NCI-H82 (cell line): ENCODE measurements at regions not wholly inside any gene's neighbourhood (a gene's known extent, or its start where the extent isn't known, plus 50 kb on each side); places are given as distances from the start of the nearest gene placed in this dataset.
A peak's percentile ranks its signal among the peaks of the same experiment; 100 is the strongest.

Experiments
- DNase-seq: peaks from one replicate; lab custom pipeline; 2025; lab: John Stamatoyannopoulos, UW

DNA sequence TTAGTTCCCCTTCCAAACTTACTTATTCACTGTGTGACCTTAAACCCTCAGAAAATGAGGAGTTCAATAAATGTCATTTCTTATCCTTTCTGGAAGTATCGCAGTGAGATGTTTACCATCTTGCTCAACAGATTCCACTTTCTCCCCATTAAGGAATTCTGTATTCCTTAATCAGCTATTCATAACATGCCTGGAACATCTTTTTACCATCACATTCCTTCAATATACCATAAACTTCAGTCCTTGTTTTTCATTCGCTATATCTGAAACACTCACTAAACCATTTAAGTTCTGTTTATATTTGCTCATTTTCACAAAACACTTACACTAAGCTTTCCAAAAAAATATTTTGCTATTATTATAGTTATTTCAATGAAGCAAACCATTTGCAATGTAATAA, 1158.6 kb downstream of the CDH12 start:
- DNase-seq: no peak

DNA sequence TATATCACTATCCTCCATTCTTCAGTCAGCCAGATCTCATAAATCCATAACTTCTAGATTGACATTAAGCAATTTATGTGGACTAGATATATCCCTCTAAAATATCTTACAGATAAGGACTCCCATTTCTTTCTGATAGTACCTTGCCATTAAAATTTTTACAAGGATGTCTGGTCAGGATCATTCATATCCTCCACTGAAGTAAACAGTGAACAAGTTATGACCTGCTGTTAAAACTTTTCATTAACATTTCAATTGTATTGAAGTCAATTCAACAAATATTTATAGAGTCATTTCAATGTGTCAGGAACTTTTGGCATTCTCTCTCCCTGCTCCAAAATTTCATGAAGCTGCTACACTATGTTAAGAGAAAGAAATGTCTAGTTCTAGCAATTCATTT, 1159.6 kb downstream of the CDH12 start:
- no peak for DNase-seq

DNA sequence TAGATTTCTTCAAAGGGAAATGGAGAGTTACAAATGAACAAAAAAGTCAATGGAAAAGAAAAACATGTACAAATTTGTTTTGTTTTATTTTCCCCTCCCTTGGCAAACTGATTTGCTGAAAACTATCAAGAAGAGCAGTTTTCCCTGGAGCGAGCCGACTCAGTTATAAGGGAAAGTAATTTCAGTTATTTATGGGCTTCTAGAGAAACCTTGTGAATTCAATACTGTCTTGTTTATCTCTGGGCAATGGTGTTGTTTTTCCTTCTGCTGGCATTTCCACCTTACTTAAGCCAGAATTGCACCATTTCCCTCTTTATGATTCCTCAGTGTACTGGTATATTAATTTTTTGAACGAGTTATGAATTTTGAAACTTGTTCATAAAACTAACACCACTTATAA, 1163.6 kb downstream of the CDH12 start:
- no peak for DNase-seq

DNA sequence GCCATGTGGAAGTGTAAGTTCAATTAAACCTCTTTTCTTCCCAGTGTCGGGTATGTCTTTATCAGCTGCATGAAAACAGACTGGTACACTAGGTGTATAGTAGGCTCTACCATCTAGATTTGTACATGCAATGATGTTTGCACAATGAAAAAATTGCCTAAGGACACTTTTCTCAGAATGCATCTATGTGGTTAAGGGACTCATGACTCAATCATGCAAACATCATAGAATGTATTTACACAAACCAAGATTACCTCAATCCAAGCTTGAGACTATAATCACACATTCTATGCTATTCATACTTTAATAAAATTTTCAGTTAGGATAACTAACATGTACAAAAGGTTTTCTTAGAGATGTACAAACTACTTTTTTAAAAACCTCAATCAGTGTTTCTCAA, 1164.5 kb downstream of the CDH12 start:
- no peak for DNase-seq

DNA sequence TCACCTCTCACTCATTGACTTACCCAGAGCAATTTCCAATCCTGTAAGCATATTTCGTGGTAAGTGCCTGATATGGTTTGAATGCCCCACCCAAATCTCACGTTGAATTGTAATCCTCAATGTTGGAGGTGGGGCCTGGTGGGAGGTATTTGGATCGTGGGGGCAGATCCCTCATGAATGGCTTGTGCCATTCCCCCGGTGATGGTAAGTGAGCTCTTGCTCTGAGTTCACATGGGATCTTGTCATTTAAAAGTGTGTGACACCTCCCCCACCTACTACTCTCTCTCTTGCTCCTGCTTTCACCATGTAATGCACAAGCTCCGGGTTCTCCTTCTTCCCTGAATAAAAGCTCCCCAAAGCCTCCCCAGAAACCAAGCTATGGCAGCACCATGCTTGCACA, 1165.5 kb downstream of the CDH12 start:
- DNase-seq: no peak

DNA sequence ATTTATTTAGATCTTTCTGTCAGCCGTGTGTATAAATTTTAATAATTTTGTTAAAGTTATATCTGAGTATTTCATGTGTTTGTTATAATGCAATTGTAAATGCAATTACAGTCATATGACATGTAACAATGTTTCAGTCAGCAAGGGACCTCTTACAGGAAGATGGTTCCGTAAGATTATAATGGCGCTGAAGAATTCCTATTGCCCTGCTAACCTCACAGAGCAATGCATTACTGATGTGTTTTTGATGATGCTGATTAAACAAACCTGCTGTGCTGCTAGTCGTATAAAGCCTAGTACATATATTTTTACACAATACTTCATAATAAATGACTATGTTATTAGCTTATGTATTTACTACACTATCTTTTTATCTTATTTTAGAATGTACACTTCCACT, 1166.4 kb downstream of the CDH12 start:
- no peak for DNase-seq

DNA sequence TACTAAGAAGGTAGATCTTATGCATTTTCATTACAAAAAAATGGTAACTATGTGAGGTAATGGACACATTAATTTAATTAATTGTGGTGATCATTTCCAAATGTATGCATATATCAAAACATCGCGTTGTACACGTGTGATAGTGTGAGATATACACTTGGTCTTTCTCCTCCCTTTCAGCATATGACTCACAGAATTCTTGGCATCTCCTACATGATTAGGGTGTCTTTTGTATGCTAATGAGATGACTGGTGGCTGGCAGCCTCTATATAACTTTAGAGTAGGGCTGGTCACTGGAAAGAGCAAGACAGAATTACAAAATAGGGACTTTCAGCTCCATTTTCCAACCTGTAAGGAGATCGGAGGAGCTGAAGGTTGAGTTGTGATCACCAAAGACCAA, 1167.6 kb downstream of the CDH12 start:
- no peak for DNase-seq

DNA sequence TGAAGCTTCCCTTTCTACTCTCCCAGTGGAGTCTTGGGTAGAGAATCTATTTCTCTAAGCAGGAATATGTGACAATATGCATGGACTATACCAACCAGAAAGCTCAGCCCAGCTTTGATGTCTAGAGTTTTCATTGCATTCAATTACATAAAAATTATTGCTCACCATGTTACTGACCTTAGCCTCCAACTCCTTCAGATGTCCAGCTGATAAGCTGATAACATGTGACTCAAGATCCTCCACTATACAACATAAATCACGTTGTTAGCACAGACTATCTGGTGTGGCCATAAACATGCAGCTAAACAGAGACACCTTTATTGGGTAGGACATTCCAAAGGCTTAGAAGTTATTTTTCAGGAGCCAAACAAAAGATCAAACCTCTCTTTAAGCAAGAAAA, 1168.2 kb downstream of the CDH12 start:
- DNase-seq: no peak

DNA sequence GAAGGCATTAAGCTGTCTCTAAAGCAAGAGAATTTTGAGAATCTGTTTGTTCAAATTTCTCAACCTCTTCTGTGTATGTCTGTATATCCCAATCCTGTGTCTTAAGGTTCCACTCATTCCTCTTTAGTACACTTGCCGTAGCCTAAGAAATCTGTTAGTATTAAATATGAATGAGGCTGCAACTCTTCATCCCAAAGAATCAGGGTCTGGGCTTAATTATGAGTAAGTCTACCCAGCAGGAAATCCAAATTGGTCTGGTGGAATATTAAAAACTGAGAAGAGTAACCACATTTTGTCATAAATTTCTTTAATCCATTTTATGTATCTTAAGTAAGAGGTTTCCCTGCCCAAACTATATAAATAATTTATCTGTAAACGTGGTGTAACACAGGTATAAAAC, 1171.2 kb downstream of the CDH12 start:
- DNase-seq: no peak

DNA sequence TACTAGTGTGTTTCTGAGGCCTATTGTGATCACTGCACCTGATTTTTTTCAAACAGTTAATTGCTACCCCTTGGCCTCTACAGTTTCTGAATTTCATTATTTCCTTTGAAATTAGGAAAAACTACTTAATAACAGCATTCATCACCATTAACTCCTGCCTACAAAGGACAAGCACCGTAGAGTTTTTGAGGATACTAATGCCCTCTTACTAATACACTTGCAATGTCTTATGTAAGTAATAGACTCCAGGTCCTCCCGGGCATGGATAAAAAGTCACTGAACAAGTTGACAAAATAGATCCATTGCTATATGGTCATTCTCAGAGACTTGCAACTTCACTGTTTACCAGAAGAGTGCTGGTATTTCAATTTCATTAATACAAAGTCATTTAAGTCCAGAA, 1172.5 kb downstream of the CDH12 start:
- DNase-seq: no peak

DNA sequence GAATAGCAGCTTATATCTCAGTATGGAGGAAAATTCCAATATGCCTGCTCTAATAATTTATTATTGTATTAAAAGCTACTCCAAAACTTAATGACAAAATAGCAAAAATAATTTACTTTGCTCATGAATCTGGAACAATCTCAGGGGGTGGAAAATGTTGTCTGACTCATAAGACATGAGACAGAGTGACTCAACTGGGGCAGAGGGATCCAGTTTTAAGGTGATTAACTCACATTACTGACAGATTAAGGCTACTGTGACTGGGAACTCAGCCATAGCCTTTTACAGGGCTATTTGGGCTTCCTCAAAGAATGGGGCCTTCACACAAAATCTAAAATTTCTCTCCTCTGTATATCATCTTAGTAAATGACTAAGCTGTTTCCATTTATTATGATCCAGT, 1172.9 kb downstream of the CDH12 start:
- peak; percentile 56 for DNase-seq

DNA sequence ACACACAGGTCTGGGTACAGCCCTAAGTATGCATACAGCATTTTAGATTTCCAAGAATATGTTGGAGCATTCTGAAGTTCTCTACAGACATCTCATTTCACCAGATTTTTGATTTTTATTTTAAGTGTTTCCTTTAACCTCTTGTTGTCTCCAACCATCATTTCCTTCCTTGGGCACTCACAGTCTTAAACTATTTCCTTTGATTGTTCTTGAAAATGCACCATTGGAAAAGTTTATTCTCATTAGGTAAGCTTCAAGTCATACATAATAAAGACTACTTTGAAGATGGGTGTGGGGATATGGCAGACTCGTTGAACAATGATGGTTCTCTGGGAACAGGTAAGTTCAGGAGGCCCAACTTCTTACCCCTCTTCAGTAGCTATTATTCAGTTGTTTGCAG, 1174.6 kb downstream of the CDH12 start:
- DNase-seq: no peak

DNA sequence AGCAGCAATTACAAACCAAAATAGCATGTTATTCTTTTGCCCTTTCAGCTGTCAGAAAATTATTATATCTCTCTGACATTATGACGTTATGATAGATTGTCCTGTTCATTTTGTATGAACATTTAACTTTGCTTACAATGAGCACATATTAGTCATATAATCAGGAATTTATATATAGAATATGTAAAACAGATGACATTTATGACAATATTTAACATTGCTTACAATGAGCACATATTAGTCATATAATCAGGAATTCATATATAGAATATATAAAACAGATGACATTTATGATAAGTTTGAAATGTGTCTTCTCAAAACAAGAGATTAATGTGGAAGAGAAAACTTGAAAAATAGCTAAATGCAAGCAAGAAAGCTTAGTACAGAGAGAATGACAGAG, 1180.2 kb downstream of the CDH12 start:
- no peak for DNase-seq

DNA sequence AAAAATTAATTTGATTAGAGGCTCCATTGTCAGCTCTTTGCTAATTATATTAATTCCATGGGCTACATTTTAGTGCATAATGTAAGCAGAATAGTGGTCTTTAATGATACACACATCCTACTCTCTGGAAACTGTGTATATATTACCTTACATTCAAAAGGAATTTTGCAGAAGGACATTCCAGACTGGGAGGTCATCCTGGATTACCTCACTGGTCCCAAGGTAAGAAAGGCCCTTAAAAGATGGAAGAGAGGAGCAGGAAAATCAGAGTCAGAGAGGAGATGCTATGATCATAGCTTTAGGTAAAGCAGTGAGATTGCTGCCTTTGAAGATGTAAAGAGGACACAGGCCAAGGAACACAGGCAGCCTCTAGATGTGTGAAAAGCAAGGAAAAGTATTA, 1180.8 kb downstream of the CDH12 start:
- DNase-seq: no peak

DNA sequence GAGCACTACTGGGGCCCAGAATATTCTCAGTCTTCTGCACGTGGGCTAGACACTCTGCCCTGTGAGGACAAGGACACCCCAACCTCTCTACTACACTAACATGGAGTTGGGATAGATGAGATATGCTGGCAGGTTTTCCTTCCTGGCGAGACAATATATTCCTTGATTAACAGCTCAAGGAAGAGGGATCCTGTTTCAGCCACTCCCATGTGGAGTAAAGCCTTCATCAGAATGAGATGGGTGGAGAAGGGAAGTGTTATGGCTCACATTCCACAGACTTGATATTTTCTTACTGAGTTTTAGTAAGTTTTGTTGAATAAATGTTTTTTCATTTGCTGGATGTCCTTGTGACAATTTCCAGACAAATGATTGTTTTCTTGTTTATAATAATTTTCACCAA, 1187.6 kb downstream of the CDH12 start:
- no peak for DNase-seq

DNA sequence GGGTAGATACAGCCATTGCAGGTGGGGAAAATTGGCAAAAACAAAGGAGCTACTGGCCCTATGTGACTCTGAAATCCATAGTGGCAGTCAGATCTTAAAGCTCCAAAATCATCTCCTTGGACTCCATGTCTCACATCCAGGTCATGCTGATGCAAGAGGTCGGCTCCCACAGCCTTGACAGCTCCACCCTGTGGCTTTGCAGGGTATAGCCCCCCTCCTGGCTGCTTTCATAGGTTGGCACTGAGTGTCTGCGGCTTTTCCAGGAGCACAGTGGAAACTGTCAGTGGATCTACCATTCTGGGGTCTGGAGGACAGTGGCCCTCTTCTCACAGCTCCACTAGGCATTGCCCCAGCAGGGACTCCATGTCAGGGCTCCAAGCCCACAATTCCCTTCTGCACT, 1190.1 kb downstream of the CDH12 start:
- peak; percentile 1 for DNase-seq

DNA sequence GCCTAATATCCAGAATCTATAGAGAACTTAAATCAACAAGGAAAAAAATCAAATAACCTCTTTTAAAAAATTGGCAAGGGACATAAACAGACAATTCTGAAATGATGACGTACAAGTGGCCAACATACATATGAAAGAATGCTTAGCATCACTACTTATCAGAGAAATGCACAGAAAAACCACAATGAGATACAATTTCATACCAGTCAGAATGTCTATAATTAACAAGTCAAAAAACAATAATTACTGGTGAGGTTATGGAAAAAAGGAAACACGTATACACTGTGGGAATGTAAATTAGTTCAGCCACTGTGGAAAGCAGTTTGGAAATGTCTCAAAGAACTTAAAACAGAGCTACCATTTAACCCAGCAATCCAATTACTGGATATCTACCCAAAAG, 1192.0 kb downstream of the CDH12 start:
- no peak for DNase-seq

DNA sequence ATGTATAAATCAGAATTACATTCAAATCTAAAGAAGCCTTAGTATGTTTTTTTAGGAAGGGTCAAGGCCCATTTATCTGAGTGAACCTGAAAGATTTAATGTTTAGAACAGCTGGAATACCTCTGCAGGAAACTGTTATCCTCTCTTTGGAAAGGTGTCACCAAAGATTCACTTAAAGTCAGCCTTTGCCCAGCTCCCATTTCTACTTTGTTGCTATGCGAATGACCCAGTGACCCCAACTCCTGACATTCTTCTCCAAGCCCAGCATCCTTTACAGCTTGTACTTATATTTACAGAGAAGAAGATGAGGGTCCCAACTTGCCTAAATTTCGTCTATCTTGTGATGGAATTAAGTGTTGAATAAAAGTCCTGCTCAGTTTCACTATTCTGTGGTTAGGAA, 1198.6 kb downstream of the CDH12 start:
- DNase-seq: no peak

DNA sequence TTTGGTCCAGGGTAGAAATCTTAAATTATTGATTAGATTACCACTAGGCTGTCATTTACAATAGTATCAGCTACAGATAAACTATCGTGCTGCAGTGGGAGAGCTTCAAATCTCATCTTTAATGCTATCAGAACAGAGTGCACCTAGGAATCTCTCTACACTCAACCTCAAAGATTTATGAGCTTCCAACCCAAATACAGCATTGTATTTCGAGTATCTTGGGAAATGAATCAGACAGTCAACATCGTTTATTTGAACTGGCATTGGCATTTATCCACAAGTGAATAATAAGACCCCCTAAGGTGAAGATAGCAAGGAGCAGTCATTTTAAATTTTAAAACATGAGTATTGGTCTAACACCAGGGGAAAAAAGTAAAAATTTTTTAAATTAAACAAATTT, 1203.2 kb downstream of the CDH12 start:
- no peak for DNase-seq

DNA sequence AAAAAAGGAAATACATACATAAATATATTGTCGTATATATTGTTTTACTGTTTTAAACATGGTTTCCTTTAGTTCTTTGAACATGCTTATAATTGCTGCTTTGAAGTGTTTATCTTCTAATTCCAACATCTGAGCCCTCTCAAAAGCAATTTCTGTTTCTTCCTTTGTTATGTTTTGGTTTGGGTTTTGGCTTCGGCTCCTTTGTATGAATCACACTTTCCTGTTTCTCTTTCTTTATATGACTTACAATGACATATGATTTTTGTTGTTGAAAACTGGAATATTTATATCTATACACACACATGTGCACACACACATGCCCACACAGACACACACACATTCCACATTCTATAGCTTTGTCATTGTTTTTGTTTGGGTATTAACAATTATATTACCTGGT, 1206.7 kb downstream of the CDH12 start:
- DNase-seq: no peak

DNA sequence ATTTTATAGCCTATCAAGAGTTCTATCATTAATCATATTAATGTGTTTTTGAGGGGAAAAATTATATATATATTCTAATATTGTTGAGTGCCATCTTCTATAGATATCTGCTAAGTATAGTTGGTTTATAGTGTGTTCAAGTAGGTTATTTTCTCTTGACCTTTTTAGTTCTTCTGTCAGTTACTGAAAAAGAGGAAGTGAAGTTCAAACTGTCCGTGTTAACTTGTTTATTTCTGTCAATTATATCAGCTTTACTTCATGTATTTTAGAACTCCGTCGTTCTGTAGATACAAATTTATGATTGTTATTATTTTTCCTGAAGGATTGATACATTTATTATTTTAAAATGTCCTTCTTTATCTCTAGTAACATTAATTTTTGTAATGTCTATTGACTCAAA, 1209.1 kb downstream of the CDH12 start:
- no peak for DNase-seq

DNA sequence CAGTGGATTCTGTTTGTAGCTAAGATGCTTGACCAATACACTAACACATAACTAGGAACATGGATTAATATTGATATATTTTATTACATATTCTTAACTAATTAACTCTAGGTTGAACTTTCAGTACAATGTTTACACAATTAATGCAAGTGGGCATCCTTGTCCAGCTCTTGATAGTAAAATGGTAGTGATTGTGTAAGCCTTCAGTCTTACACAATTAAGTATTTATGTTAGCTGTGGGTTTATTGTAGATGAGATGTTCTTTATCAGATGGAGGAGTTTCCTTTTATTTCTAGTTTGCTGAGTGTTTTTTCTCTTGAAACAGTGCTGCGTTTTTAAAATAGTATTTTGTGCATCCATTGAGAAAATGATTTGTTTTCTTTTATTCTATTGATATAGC, 1210.8 kb downstream of the CDH12 start:
- no peak for DNase-seq

DNA sequence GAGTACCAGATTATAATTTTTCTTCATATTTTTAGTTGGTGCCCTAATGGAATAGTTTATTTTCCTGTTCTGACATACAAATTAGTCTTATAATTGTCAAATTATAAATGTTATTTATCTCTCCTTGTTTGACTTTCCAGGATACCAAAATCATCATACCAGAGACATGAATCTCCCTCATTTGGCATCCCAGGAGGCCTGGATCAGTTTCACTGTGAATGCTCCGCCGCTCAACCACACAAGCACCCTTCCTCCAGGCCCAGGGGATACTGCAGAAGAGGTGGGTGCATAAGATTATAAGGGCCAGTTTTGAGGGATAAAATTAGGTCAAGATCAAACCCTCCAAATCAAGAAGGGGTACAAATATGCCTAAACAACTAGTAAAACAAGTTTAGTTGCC, 1229.3 kb downstream of the CDH12 start:
- no peak for DNase-seq

DNA sequence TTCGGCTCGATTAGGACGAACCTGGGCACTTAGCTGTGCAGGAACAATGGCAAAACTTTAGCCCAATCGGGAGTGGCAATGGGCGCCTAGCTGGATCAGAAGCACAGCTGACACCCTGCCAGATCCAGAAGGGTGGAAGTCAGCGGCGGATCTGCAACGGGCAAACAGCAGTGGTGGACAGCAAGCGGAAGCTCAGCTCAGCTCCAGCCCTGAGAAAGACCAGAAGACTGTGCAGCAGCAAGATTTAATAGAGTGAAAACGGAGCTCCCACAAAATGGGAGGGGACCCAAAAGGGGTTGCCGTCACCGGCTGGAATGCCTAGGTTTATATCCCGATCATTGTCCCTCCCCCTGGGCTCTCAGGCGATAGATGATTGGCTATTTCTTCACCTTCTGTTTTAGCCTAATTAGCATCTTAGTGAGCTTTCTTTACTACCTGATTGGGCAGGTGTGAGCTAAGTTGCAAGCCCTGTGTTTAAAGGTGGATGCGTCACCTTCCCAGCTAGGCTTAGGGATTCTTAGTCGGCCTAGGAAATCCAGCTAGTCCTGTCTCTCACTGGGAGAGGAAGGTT, 1237.9 kb downstream of the CDH12 start:
- DNase-seq: no peak

DNA sequence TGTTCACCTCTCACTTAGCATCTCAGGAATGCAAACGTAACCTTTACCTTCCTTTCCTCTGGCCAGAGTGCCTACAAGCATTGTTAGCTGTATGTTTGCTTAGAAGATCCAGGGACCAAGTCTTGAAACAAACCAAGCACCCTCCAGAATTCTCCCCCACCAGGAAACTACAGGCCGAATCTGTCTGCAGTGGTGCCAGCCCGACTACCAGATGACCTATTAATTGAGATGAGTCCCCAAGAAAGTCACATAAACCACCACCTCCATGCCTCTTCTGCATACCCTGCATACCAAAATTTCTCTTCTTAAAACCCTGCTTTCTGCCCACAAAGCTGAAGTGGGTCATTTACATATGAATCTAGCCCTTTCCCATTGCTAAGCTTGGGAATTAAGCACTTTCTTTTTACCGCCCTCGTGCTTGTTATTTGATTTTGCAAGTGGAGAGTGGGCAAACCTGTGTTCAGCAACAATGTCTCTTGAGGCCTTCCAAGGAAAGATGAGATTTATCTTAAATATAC, 1239.1 kb downstream of the CDH12 start:
- DNase-seq: no peak
